Sigmoid colon (tissue), 4 donors: ENCODE measurements at regions not wholly inside any gene's neighbourhood (a gene's known extent, or its start where the extent isn't known, plus 50 kb on each side); places are given as distances from the start of the nearest gene placed in this dataset.

ENCODE experiments used
- CTCF ChIP-seq, 4 experiments: fragments of 450-650 bp in 3 of 4; fragments of 200-600 bp in 1 of 4; IDR thresholded peaks; one replicate each; pipeline ENCODE4 v1.5.1; 2016 to 2019; ENCODE audit warnings: antibody characterized with exemption in 4 of 4, mild to moderate bottlenecking in 3 of 4, moderate library complexity in 2 of 4
- EP300 ChIP-seq, 4 donors: sonication (generic); formaldehyde crosslinking; IDR thresholded peaks; one replicate each; pipeline ENCODE4 v1.6.1; 2017; ENCODE audit warnings: antibody characterized with exemption in 4 of 4
- POLR2A ChIP-seq, 2 donors: fragments of 450-650 bp; IDR thresholded peaks; one replicate each; pipeline ENCODE4 v1.6.1; 2016; ENCODE audit warnings: antibody characterized with exemption in 2 of 2, mild to moderate bottlenecking in 2 of 2, moderate library complexity in 2 of 2

GRCh38 chr2:89834306-89834705 lies 1142.8 kb downstream of the RPIA start:
- no peak for TF ChIP-seq CTCF (IDR thresholded peaks at IDR 0.05)
- TF ChIP-seq EP300 (IDR thresholded peaks at IDR 0.05), result no peak
- TF ChIP-seq POLR2A (IDR thresholded peaks at IDR 0.05), result no peak
